Immature natural killer cell (primary cell): ENCODE measurements at regions not wholly inside any gene's neighbourhood (a gene's known extent, or its start where the extent isn't known, plus 50 kb on each side); places are given as distances from the start of the nearest gene placed in this dataset.
"Not testable (repeated sequence)": the region's sequence is repeated elsewhere in the genome, so short reads cannot be mapped to it uniquely, and the experiment has no call there.

ENCODE experiments used
- DNase-seq, 3 donors: peaks; one replicate each; pipeline ENCODE4 v3.0.0; 2022; ENCODE audit warnings: mixed read lengths in 1 of 3
- H3K27ac Mint-ChIP-seq, 6 donors: one replicate each; pipeline ENCODE4 v1.8.0; 2020; ENCODE audit warnings: mixed read lengths in 6 of 6, mild to moderate bottlenecking in 5 of 6, inconsistent platforms in 4 of 6, moderate library complexity in 3 of 6
- H3K27me3 Mint-ChIP-seq, 3 donors: one replicate each; pipeline ENCODE4 v1.8.0; 2020 to 2021; ENCODE audit warnings: low read depth in 3 of 3, mild to moderate bottlenecking in 3 of 3, mixed read lengths in 3 of 3, moderate library complexity in 3 of 3, inconsistent platforms in 1 of 3
- H3K36me3 Mint-ChIP-seq, 3 donors: one replicate each; pipeline ENCODE4 v1.8.0; 2020; ENCODE audit warnings: mixed read lengths in 3 of 3, inconsistent platforms in 2 of 3, mild to moderate bottlenecking in 2 of 3
- H3K4me1 Mint-ChIP-seq, 2 donors: one replicate each; pipeline ENCODE4 v1.8.0; 2020; ENCODE audit warnings: inconsistent platforms in 2 of 2, mild to moderate bottlenecking in 2 of 2, mixed read lengths in 2 of 2, moderate library complexity in 1 of 2
- H3K4me3 Mint-ChIP-seq, 5 donors: one replicate each; pipeline ENCODE4 v1.8.0; 2020; ENCODE audit warnings: mild to moderate bottlenecking in 5 of 5, mixed read lengths in 5 of 5, inconsistent platforms in 3 of 5, moderate library complexity in 3 of 5
- H3K9me3 Mint-ChIP-seq, 6 donors: one replicate each; pipeline ENCODE4 v1.8.0; 2020; ENCODE audit warnings: mild to moderate bottlenecking in 6 of 6, mixed read lengths in 6 of 6, inconsistent platforms in 4 of 6, moderate library complexity in 3 of 6

- Mint-ChIP-seq H3K9me3 (no peaks in the 10 kb centered on the region), H3K27ac (no peak overlapping the region), H3K4me1 (no peaks in the 10 kb centered on the region), H3K36me3 (no peaks in the 10 kb centered on the region), H3K4me3 (no peak overlapping the region), H3K27me3 (peaks cover 0 to 5% (median 0%) of the 10 kb centered on the region in 3 donors)
- DNase-seq: no peak
Observed at GRCh38 chr15:81905889-81906288, 139.9 kb downstream of the MEX3B start.

GRCh38 chr15:81901319-81901718, 144.5 kb downstream of the MEX3B start:
- DNase-seq: no peak
- no peaks in the 10 kb centered on the region for H3K36me3 Mint-ChIP-seq
- no peak overlapping the region for H3K27ac Mint-ChIP-seq
- H3K9me3 Mint-ChIP-seq: no peaks in the 10 kb centered on the region
- H3K4me1 Mint-ChIP-seq: no peaks in the 10 kb centered on the region
- H3K27me3 Mint-ChIP-seq: peaks cover 0 to 5% (median 2%) of the 10 kb centered on the region in 3 donors
- H3K4me3 Mint-ChIP-seq: no peak overlapping the region

DNA sequence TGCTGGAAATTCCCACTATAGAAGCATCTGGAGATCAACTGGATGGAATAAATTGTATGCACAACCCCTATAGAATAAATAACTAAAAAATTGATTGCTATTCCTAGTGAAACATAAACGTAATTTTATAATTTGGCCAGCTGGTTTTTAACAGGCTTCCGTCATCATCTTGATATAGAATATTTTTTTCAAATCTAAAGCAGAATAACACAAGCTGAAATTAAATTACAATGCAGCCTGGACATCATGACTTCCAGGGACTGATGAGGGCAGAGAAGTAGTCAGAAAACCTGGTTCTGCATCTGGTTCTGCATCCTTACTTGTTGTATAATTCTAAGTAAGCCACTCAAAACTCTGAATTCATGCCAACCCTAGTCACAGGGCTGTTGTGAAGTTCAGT, 146.1 kb downstream of the MEX3B start:
- no peak for DNase-seq
- Mint-ChIP-seq H3K36me3 (no peaks in the 10 kb centered on the region), H3K27me3 (peaks cover 0 to 2% (median 0%) of the 10 kb centered on the region in 3 donors), H3K27ac (no peak overlapping the region), H3K4me1 (no peaks in the 10 kb centered on the region), H3K4me3 (no peak overlapping the region), H3K9me3 (no peaks in the 10 kb centered on the region)

- Mint-ChIP-seq H3K4me3 (no peak overlapping the region), H3K36me3 (no peaks in the 10 kb centered on the region), H3K27me3 (peaks cover 0 to 2% (median 0%) of the 10 kb centered on the region in 3 donors), H3K27ac (no peak overlapping the region), H3K9me3 (no peaks in the 10 kb centered on the region), H3K4me1 (no peaks in the 10 kb centered on the region)
- no peak for DNase-seq
Observed at GRCh38 chr15:81899024-81899423, 146.8 kb downstream of the MEX3B start.

DNA sequence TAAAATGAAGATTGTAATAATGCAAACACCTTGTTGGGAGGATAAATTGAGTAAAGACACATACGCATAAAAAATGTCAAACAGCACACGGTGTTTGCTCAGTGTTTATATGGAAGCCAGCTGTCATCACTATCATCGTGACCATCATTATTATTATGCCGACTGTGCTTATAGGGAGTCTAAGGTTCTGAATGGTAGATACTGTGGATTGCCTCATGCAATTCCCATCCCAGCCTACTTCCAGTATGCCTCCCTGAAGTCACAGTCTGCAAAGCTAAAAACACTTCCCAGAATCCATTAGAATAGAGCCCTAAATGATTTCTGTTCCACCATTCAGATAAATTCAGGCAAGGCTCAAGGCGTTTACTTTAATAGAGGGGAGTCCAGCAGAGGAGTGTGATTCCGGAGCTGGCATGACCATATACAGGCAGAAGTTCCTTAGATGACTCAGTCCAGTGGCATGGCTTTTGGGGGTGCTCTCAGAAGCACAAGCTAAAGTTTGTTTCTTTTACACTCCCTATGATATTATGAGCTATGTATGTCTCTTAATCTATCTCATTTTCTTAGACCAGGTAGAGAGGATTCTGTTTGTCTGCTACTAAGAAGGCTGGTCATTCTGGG, 148.7 kb downstream of the MEX3B start:
- no peaks in the 10 kb centered on the region for H3K4me1 Mint-ChIP-seq
- no peaks in the 10 kb centered on the region for H3K36me3 Mint-ChIP-seq
- H3K4me3 Mint-ChIP-seq: no peak overlapping the region
- H3K27me3 Mint-ChIP-seq: peaks cover 0 to 2% (median 0%) of the 10 kb centered on the region in 3 donors
- no peaks in the 10 kb centered on the region for H3K9me3 Mint-ChIP-seq
- no peak overlapping the region for H3K27ac Mint-ChIP-seq
- no peak for DNase-seq

DNA sequence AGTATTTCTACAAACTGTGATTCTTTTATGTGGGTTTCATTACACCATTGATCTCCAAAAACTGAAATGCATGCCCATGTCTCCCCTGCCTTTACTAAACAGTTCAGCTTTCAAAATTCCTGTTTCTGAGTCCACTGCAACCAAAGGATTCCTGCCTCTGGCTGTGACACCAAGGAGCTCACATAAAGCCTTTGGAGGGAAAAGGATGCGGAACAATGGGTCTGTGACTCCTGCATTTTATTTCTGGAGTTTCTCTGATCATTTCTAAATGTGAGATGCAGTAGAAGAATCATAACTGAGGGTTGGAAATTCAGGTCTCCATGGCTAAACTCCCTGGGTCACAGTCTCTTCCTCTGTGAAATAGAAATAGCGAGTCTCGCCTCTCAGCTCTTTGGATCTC, 149.5 kb downstream of the MEX3B start:
- Mint-ChIP-seq H3K36me3 (no peaks in the 10 kb centered on the region), H3K9me3 (no peaks in the 10 kb centered on the region), H3K27ac (no peak overlapping the region), H3K4me3 (no peak overlapping the region), H3K27me3 (peaks cover 0 to 2% (median 0%) of the 10 kb centered on the region in 3 donors), H3K4me1 (no peaks in the 10 kb centered on the region)
- no peak for DNase-seq

GRCh38 chr15:81895723-81896122, 150.1 kb downstream of the MEX3B start:
- no peak for DNase-seq
- no peak overlapping the region for H3K4me3 Mint-ChIP-seq
- no peaks in the 10 kb centered on the region for H3K36me3 Mint-ChIP-seq
- peaks cover 0 to 2% (median 0%) of the 10 kb centered on the region in 3 donors for H3K27me3 Mint-ChIP-seq
- no peak overlapping the region for H3K27ac Mint-ChIP-seq
- H3K9me3 Mint-ChIP-seq: no peaks in the 10 kb centered on the region
- H3K4me1 Mint-ChIP-seq: no peaks in the 10 kb centered on the region

GRCh38 chr15:81894061-81894460, 151.8 kb downstream of the MEX3B start:
- Mint-ChIP-seq H3K27me3 (peaks cover under 1 to 2% (median under 1%) of the 10 kb centered on the region in 3 donors), H3K9me3 (no peaks in the 10 kb centered on the region), H3K36me3 (no peaks in the 10 kb centered on the region), H3K27ac (no peak overlapping the region), H3K4me1 (no peaks in the 10 kb centered on the region), H3K4me3 (no peak overlapping the region)
- DNase-seq: no peak

DNA sequence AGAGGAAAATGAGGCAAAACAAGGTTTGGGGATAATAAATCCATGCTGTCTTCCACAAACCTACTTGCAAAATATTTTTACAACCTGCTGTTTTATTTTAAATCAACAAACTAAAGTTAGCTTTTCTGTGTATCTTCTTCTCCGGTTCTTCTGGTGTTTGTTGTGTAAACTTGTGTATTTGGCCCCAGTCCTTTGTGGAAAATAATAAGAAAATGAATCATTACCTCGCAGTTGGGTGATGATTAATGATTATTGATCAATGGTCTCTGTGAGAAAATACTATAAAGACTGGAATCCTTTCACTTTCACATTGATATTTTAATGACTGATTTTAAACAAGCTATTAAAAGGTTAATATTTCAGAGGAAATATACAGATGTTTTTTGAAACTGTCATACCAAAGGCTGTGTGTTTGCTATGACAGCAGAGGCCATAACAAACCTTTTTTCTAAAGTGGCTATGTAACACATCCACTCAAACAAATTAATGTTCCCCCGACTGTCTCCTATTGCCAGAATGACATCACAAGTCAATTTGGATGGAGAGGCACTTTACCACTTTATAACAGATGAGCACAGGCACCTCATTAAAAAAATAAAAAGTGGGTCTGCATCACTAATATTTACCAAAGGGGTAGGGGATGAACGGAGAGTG, 152.5 kb downstream of the MEX3B start:
- H3K27me3 Mint-ChIP-seq: peaks cover 0 to 2% (median 2%) of the 10 kb centered on the region in 3 donors
- no peaks in the 10 kb centered on the region for H3K4me1 Mint-ChIP-seq

DNA sequence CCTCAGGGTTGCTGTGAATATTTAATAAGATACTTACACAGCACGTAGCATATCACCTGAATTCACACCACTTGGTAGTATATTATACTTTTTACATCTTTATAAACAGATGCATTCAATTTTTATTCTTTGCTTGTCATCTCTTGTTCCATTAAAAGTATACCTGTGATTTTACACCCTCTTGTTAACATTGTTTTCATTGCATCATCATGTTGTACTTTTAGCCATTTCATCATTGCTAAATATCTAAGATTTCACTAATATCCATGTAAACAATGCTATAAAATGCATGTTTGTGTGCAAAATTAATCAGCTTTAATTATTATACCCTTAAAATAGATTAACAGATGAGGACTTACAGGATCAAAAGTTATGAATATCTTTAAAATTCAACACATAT, 155.3 kb downstream of the MEX3B start:
- no peaks in the 10 kb centered on the region for H3K4me1 Mint-ChIP-seq
- no peak overlapping the region for H3K27ac Mint-ChIP-seq
- H3K4me3 Mint-ChIP-seq: no peak overlapping the region
- no peaks in the 10 kb centered on the region for H3K9me3 Mint-ChIP-seq
- H3K27me3 Mint-ChIP-seq: peaks cover 0 to 2% (median 2%) of the 10 kb centered on the region in 3 donors
- DNase-seq: no peak
- no peaks in the 10 kb centered on the region for H3K36me3 Mint-ChIP-seq

More for the DNA sequence above, 152.5 kb downstream of the MEX3B start:
- DNase-seq: no peak
- H3K4me3 Mint-ChIP-seq: no peak overlapping the region
- no peak overlapping the region for H3K27ac Mint-ChIP-seq
- H3K36me3 Mint-ChIP-seq: no peaks in the 10 kb centered on the region
- H3K9me3 Mint-ChIP-seq: no peaks in the 10 kb centered on the region

GRCh38 chr15:81889485-81889881, 156.3 kb downstream of the MEX3B start:
- H3K27me3 Mint-ChIP-seq: peaks cover 0 to 2% (median 2%) of the 10 kb centered on the region in 3 donors
- no peak overlapping the region for H3K4me3 Mint-ChIP-seq
- no peaks in the 10 kb centered on the region for H3K9me3 Mint-ChIP-seq
- H3K4me1 Mint-ChIP-seq: no peaks in the 10 kb centered on the region
- DNase-seq: no peak
- H3K36me3 Mint-ChIP-seq: no peaks in the 10 kb centered on the region
- H3K27ac Mint-ChIP-seq: no peak overlapping the region

- Mint-ChIP-seq H3K4me3 (no peak overlapping the region), H3K27me3 (peaks cover 0 to 2% (median 2%) of the 10 kb centered on the region in 3 donors), H3K4me1 (no peaks in the 10 kb centered on the region), H3K27ac (no peak overlapping the region), H3K9me3 (no peaks in the 10 kb centered on the region), H3K36me3 (no peaks in the 10 kb centered on the region)
- DNase-seq: no peak
Observed at GRCh38 chr15:81888748-81889484, 156.9 kb downstream of the MEX3B start.

- DNase-seq: no peak
- no peak overlapping the region for H3K27ac Mint-ChIP-seq
- H3K27me3 Mint-ChIP-seq: peaks cover 0 to 2% (median 2%) of the 10 kb centered on the region in 3 donors
- H3K9me3 Mint-ChIP-seq: no peaks in the 10 kb centered on the region
- H3K36me3 Mint-ChIP-seq: no peaks in the 10 kb centered on the region
- no peak overlapping the region for H3K4me3 Mint-ChIP-seq
- H3K4me1 Mint-ChIP-seq: no peaks in the 10 kb centered on the region
Observed at GRCh38 chr15:81887912-81888311, 157.9 kb downstream of the MEX3B start.

DNA sequence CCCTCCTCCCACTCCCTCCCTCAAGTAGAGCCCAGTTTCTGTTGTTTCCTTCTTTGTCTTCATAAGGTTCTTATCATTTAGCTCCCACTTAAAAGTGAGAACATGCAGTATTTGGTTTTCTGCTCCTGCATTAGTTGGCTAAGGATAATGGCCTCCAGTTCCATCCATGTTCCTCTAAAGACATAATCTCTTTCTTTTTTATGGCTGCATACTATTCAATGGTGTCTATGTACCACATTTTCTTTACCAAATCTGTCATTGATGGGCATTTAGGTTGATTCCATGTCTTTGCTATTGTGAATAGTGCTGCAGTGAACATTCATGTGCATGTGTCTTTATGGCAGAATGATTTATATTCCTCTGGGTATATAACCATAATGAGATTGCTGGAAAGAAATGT, 158.6 kb downstream of the MEX3B start:
- H3K4me1 Mint-ChIP-seq: not testable (repeated sequence)

More for the DNA sequence above, 158.6 kb downstream of the MEX3B start:
- not testable (repeated sequence) for DNase-seq, H3K9me3 Mint-ChIP-seq, H3K27ac Mint-ChIP-seq, H3K27me3 Mint-ChIP-seq, H3K4me3 Mint-ChIP-seq, H3K36me3 Mint-ChIP-seq
